Type B pancreatic cell (in vitro differentiated cells): ENCODE measurements at regions not wholly inside any gene's neighbourhood (a gene's known extent, or its start where the extent isn't known, plus 50 kb on each side); places are given as distances from the start of the nearest gene placed in this dataset.

Experiments used
- DNase-seq: peaks from one replicate; pipeline ENCODE4 v3.0.0; 2021; ENCODE audit warnings: mixed read lengths; ENCODE audit not compliant: unreplicated experiment; ENCODE audit errors: extremely low spot score
- H3K27ac Mint-ChIP-seq: 2 replicates; pipeline ENCODE4 v1.8.0; 2021; ENCODE audit warnings: mild to moderate bottlenecking, mixed read lengths
- H3K27me3 Mint-ChIP-seq: 2 replicates; pipeline ENCODE4 v1.8.0; 2021; ENCODE audit warnings: mixed read lengths
- H3K36me3 Mint-ChIP-seq: 2 replicates; pipeline ENCODE4 v1.8.0; 2021; ENCODE audit warnings: mixed read lengths
- H3K4me1 Mint-ChIP-seq: one replicate; pipeline ENCODE4 v1.8.0; 2021; ENCODE audit warnings: mixed read lengths; ENCODE audit not compliant: unreplicated experiment
- H3K4me3 Mint-ChIP-seq: 2 replicates; pipeline ENCODE4 v1.8.0; 2021; ENCODE audit warnings: mild to moderate bottlenecking, mixed read lengths
- H3K9me3 Mint-ChIP-seq: 2 replicates; pipeline ENCODE4 v1.8.0; 2021; ENCODE audit warnings: mixed read lengths
- TF ChIP-seq, protein P1 (sequence below): fragments of 200-600 bp; sonication (generic); conservative IDR thresholded peaks from 2 replicates; pipeline ENCODE4 v1.5.0; 2021; ENCODE audit warnings: antibody characterized with exemption, mild to moderate bottlenecking

GRCh38 chr20:7144464-7144863 is 377.0 kb downstream of the BMP2 start:
- Mint-ChIP-seq H3K4me1 (peaks cover 5% of the 10 kb centered on the region), H3K4me3 (no peak overlapping the region), H3K27ac (no peak overlapping the region), H3K27me3 (peaks cover 12% of the 10 kb centered on the region), H3K9me3 (peaks cover 4% of the 10 kb centered on the region), H3K36me3 (no peaks in the 10 kb centered on the region)
- TF ChIP-seq, protein P1, sequence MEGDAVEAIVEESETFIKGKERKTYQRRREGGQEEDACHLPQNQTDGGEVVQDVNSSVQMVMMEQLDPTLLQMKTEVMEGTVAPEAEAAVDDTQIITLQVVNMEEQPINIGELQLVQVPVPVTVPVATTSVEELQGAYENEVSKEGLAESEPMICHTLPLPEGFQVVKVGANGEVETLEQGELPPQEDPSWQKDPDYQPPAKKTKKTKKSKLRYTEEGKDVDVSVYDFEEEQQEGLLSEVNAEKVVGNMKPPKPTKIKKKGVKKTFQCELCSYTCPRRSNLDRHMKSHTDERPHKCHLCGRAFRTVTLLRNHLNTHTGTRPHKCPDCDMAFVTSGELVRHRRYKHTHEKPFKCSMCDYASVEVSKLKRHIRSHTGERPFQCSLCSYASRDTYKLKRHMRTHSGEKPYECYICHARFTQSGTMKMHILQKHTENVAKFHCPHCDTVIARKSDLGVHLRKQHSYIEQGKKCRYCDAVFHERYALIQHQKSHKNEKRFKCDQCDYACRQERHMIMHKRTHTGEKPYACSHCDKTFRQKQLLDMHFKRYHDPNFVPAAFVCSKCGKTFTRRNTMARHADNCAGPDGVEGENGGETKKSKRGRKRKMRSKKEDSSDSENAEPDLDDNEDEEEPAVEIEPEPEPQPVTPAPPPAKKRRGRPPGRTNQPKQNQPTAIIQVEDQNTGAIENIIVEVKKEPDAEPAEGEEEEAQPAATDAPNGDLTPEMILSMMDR: no peak
- no peak for DNase-seq

GRCh38 chr20:7146552-7147219 is 379.2 kb downstream of the BMP2 start:
- Mint-ChIP-seq H3K4me1 (peaks cover 5% of the 10 kb centered on the region), H3K27me3 (peaks cover 9% of the 10 kb centered on the region), H3K4me3 (no peak overlapping the region), H3K36me3 (no peaks in the 10 kb centered on the region), H3K27ac (no peak overlapping the region), H3K9me3 (no peaks in the 10 kb centered on the region)
- DNase-seq: no peak
- TF ChIP-seq, protein P1: no peak

GRCh38 chr20:7147220-7147601 is 379.7 kb downstream of the BMP2 start:
- Mint-ChIP-seq H3K27me3 (peaks cover 9% of the 10 kb centered on the region), H3K27ac (no peak overlapping the region), H3K9me3 (no peaks in the 10 kb centered on the region), H3K4me3 (no peak overlapping the region), H3K4me1 (peaks cover 5% of the 10 kb centered on the region), H3K36me3 (no peaks in the 10 kb centered on the region)
- TF ChIP-seq, protein P1: no peak
- DNase-seq: no peak

DNA sequence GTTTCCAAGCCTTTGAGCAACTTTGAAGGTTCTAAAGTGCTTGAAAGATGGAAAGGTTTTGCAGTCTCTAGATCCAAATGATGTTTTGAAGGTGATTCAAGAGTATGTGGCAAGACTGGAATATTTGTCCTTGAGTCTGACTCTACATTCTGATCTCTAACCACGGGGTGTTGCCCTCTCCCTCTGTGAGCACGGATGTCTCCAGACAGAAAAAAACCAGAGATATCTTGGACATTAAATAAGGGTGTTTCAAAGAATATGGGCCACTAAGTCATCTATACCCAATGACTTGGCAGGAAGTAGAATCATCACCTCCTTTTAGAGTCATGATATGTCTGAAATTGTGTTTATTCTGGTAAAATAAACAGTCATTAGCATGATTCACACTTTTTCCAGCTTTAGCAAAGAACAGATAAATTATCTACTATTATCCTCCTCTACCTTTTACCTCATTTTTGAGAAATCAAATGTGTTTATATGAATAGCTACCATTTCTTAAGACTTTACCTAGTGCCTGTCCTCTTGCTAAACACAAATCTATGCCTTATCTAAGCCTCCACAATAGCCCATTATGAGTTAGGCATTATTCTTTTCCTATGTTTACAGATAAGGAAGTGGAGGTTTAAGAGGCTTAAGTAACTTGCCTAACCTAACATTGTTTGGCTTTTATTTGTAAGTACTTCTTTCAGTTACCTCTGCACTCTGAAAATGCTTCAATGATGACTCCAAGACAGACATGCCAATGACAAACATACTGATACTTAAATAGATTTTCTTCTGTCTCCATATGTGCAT is 384.4 kb downstream of the BMP2 start:
- Mint-ChIP-seq H3K27ac (no peak overlapping the region), H3K4me3 (no peak overlapping the region), H3K9me3 (no peaks in the 10 kb centered on the region), H3K36me3 (no peaks in the 10 kb centered on the region), H3K4me1 (peaks cover 4% of the 10 kb centered on the region), H3K27me3 (peaks cover 4% of the 10 kb centered on the region)
- TF ChIP-seq, protein P1: no peak
- no peak for DNase-seq

DNA sequence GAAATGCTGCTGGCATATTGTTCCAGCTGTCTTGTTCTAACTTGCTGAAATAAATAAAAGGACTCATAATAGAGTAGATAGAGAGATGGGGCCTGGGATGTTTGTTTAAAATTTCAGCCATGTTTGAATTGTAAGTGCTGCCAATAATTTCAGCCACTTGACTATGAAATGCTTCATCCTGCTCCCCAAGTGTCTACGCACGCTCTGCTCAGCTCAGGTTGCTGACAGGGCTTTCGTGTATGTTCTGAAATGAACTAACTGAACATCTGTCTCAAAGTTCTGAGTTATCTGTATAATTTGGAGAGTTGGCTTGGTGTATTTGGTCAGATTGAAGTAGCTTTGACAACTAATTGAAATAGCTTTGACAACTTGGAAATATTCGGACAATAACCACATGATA is 387.8 kb downstream of the BMP2 start:
- H3K27ac Mint-ChIP-seq: no peak overlapping the region

More for the DNA sequence above, 387.8 kb downstream of the BMP2 start:
- DNase-seq: no peak
- Mint-ChIP-seq H3K36me3 (no peaks in the 10 kb centered on the region), H3K4me3 (no peak overlapping the region), H3K9me3 (no peaks in the 10 kb centered on the region), H3K27me3 (no peaks in the 10 kb centered on the region), H3K4me1 (no peaks in the 10 kb centered on the region)
- TF ChIP-seq, protein P1: no peak
